ENCODE measurements at regions not wholly inside any gene's neighbourhood (a gene's known extent, or its start where the extent isn't known, plus 50 kb on each side); places are given as distances from the start of the nearest gene placed in this dataset.
A peak's percentile ranks its signal among the peaks of the same experiment; 100 is the strongest.

- BruUV-seq (replicated peaks) = no TSS peak
Measured at GRCh38 chr3:76715426-76715825, 324.5 kb upstream of the ROBO2 start.

GRCh38 chr3:76723366-76723765, 316.5 kb upstream of the ROBO2 start:
- intact Hi-C loops (cut with micrococcal nuclease; ENCODE audit: unreplicated experiment) = no loop called here
- H3K36me3 Mint-ChIP-seq (ENCODE audit: insufficient read depth, unreplicated experiment) = no peaks in the 10 kb centered on the region
- peaks cover 13% of the 10 kb centered on the region for H3K4me1 Mint-ChIP-seq (ENCODE audit: low read depth, unreplicated experiment)
- Histone ChIP-seq H3K9me3 (no peaks in the 10 kb centered on the region), H3K27me3 (replicated peaks; ENCODE audit: control insufficient read depth, insufficient read depth, low read length) (no peaks in the 10 kb centered on the region), H3K4me1 (no peaks in the 10 kb centered on the region), H3K36me3 (ENCODE audit: control insufficient read depth, insufficient read depth, low read length) (no peaks in the 10 kb centered on the region), H3K4me3 (ENCODE audit: low read depth, low read length) (no peak overlapping the region)
- no peaks in the 10 kb centered on the region for H3K9me3 Mint-ChIP-seq (ENCODE audit: unreplicated experiment)
- no peaks in the 10 kb centered on the region for H3K27me3 Mint-ChIP-seq (ENCODE audit: insufficient read depth, unreplicated experiment)
- BruUV-seq (replicated peaks) = no TSS peak
- TF ChIP-seq, protein P1, sequence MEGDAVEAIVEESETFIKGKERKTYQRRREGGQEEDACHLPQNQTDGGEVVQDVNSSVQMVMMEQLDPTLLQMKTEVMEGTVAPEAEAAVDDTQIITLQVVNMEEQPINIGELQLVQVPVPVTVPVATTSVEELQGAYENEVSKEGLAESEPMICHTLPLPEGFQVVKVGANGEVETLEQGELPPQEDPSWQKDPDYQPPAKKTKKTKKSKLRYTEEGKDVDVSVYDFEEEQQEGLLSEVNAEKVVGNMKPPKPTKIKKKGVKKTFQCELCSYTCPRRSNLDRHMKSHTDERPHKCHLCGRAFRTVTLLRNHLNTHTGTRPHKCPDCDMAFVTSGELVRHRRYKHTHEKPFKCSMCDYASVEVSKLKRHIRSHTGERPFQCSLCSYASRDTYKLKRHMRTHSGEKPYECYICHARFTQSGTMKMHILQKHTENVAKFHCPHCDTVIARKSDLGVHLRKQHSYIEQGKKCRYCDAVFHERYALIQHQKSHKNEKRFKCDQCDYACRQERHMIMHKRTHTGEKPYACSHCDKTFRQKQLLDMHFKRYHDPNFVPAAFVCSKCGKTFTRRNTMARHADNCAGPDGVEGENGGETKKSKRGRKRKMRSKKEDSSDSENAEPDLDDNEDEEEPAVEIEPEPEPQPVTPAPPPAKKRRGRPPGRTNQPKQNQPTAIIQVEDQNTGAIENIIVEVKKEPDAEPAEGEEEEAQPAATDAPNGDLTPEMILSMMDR (IDR thresholded peaks at IDR 0.05; ENCODE audit: insufficient read depth in 1 of 2, low read depth in 1 of 2, low read length in 1 of 2, severe bottlenecking in 1 of 2, unreplicated experiment in 1 of 2) = no peak
- CTCF ChIA-PET = interaction anchor here (1.0 kb wide), 1 partner anchor 44 kb away, joined by 3 read pairs; no protein-coding TSS in a partner anchor
- H3K4me3 Mint-ChIP-seq (ENCODE audit: unreplicated experiment) = no peak overlapping the region
- no peak overlapping the region for H3K27ac Mint-ChIP-seq (ENCODE audit: unreplicated experiment)
- DNase-seq = no peak
- POLR2A ChIA-PET = no interaction called here

More at GRCh38 chr3:76715426-76715825, 324.5 kb upstream of the ROBO2 start:
- ChIA-PET CTCF (no interaction called here), POLR2A (no interaction called here)
- Histone ChIP-seq H3K27me3 (replicated peaks; ENCODE audit: control insufficient read depth, insufficient read depth, low read length) (no peaks in the 10 kb centered on the region), H3K36me3 (ENCODE audit: control insufficient read depth, insufficient read depth, low read length) (no peaks in the 10 kb centered on the region), H3K4me1 (no peaks in the 10 kb centered on the region), H3K9me3 (no peaks in the 10 kb centered on the region), H3K4me3 (ENCODE audit: low read depth, low read length) (no peak overlapping the region)
- H3K36me3 Mint-ChIP-seq (ENCODE audit: insufficient read depth, unreplicated experiment) = no peaks in the 10 kb centered on the region
- TF ChIP-seq, protein P1 (IDR thresholded peaks at IDR 0.05; ENCODE audit: insufficient read depth in 1 of 2, low read depth in 1 of 2, low read length in 1 of 2, severe bottlenecking in 1 of 2, unreplicated experiment in 1 of 2) = no peak
- no peak overlapping the region for H3K4me3 Mint-ChIP-seq (ENCODE audit: unreplicated experiment)
- H3K27me3 Mint-ChIP-seq (ENCODE audit: insufficient read depth, unreplicated experiment) = peaks cover 2% of the 10 kb centered on the region
- H3K9me3 Mint-ChIP-seq (ENCODE audit: unreplicated experiment) = no peaks in the 10 kb centered on the region
- DNase-seq = no peak
- no peaks in the 10 kb centered on the region for H3K4me1 Mint-ChIP-seq (ENCODE audit: low read depth, unreplicated experiment)
- no peak overlapping the region for H3K27ac Mint-ChIP-seq (ENCODE audit: unreplicated experiment)
- intact Hi-C loops (cut with micrococcal nuclease; ENCODE audit: unreplicated experiment) = no loop called here

GRCh38 chr3:76724075-76724474, 315.8 kb upstream of the ROBO2 start:
- H3K4me3 Mint-ChIP-seq (ENCODE audit: unreplicated experiment) = no peak overlapping the region
- no peaks in the 10 kb centered on the region for H3K9me3 Mint-ChIP-seq (ENCODE audit: unreplicated experiment)
- Histone ChIP-seq H3K4me1 (no peaks in the 10 kb centered on the region), H3K9me3 (no peaks in the 10 kb centered on the region), H3K27me3 (replicated peaks; ENCODE audit: control insufficient read depth, insufficient read depth, low read length) (no peaks in the 10 kb centered on the region), H3K4me3 (ENCODE audit: low read depth, low read length) (no peak overlapping the region), H3K36me3 (ENCODE audit: control insufficient read depth, insufficient read depth, low read length) (no peaks in the 10 kb centered on the region)
- H3K36me3 Mint-ChIP-seq (ENCODE audit: insufficient read depth, unreplicated experiment) = no peaks in the 10 kb centered on the region
- no TSS peak for BruUV-seq (replicated peaks)
- intact Hi-C loops (cut with micrococcal nuclease; ENCODE audit: unreplicated experiment) = no loop called here
- TF ChIP-seq, protein P1 (IDR thresholded peaks at IDR 0.05; ENCODE audit: insufficient read depth in 1 of 2, low read depth in 1 of 2, low read length in 1 of 2, severe bottlenecking in 1 of 2, unreplicated experiment in 1 of 2) = peak in 1 of 2 experiments; percentile 18
- POLR2A ChIA-PET = no interaction called here
- CTCF ChIA-PET = interaction anchor here (1.0 kb wide), 1 partner anchor 45 kb away, joined by 3 read pairs; no protein-coding TSS in a partner anchor
- H3K4me1 Mint-ChIP-seq (ENCODE audit: low read depth, unreplicated experiment) = peaks cover 13% of the 10 kb centered on the region
- H3K27ac Mint-ChIP-seq (ENCODE audit: unreplicated experiment) = no peak overlapping the region
- DNase-seq = no peak
- no peaks in the 10 kb centered on the region for H3K27me3 Mint-ChIP-seq (ENCODE audit: insufficient read depth, unreplicated experiment)

Data from Caco-2 (cell line).